Hematopoietic multipotent progenitor cell (in vitro differentiated cells): ENCODE measurements at regions not wholly inside any gene's neighbourhood (a gene's known extent, or its start where the extent isn't known, plus 50 kb on each side); places are given as distances from the start of the nearest gene placed in this dataset.

Source experiments
- DNase-seq, 3 donors: peaks; one replicate each; pipeline ENCODE4 v3.0.0-alpha.2; 2011 to 2015; ENCODE audit warnings: low read depth in 2 of 3, low spot score in 2 of 3

DNA sequence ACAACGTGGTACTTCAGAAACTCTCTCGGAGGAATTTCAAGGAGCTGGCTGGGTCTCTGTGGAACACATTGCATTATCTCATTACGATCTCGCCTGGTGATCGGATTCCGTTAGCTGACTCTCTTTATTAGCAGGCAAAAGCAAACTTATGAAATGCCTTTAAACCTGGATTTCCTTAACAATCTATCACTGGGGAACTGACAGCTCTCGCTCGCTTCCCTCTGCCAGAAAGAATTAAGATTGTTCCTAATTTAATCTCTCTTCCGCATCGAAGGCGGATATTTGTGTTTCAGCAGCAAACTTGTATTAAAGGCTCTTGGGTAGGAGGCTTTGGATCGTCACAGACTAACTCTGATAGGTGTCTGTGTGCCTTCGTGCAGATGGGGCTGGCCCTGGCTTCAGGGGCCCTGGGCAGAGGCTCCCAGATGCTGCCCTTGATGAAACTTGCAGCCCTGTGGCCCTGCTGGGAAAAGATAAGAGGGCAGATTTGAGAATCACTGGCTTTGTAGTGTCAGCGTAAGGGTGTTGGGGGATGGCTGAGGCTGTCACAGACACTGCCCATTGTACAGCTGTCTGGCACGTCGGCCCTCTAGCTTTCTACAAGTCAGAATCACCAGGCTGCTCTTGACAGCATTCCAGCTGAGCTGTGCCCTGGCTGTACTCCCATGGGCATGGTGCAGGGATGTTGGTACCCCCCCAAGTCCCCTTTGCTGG lies 162.2 kb upstream of the NECTIN1 start:
- no peak for DNase-seq

DNA sequence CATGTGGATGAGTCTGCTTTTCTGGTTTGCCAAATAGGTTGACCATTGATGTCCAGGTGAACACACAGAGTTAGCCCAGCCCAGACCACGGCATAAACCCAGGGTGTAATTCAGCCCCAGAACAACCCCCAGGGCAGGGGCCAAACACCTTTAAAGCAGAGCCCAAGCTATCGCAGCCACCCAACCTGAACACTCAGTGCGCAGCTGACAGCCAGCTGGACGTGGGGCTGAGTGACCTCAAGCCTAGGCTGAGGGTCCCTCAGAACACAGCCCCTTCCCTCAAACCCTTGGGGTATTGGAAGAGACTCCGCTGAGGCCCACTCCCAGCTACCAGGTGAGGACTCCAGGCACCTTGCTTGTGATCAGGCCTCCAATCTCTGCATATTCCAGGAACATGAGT lies 161.5 kb upstream of the NECTIN1 start:
- no peak for DNase-seq

DNA sequence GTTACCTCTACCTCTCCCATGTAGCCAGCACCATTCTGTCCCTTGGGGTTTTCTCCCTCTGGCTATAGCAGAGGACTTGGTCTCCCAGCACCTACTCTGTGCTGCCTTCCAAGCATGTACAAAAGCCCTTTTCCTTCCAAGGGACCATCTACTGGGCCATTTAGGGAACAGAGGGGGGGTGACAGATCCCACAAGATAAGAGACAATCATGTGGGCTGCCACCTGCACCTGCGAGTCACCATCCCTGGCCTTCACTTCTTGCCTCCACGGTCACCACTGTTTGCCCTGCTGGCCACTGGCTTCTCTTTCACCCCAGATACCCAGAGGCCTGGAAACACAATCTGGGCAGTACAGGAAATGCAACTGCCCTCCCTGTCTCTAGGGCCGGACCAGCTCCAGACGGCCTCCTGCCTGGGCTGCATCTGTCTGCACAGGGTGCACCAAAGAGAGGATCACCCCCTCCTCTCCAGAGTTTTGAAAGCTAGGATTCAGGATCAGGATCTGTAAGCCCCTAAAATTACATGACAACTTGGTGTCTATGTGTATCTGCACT lies 160.8 kb upstream of the NECTIN1 start:
- no peak for DNase-seq

DNA sequence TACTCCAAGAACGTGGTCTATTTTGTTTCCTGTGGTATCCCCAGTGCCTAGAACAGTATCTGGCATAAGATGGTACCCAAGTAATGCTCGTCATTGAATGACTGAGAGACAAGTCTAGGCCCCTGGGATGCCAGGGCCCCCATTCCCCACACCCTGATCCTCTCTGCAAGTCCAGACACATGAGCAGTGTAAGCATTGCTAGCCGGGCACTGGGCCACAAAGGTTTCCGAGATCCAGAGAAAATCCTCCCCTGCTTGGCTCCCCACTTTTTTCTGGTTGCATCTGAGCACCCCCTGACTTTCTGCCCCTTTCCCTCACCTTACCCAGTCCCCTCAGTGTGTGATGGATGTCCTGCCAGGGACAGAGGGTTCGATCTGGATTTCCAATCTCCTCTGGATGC lies 160.1 kb upstream of the NECTIN1 start:
- no peak for DNase-seq

DNA sequence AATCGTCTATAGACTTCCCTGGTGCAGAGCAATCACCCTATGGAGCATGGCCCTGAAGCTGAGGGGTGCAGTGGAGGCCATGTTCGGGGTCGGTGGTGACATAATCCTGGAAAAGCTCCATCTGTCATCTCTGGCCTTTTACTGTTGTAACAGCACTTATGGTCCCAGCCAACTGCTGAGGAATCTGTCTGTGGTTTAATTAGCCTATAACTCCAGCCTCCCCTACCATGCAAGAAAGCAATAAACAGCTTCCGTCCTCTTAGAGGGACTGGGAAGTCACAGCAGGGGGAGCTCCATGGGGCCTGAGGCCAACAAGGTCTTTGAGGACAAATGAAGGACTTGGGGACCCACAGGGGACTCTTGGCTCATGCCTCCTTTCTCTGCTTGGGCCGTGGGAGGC lies 159.1 kb upstream of the NECTIN1 start:
- DNase-seq, result no peak

DNA sequence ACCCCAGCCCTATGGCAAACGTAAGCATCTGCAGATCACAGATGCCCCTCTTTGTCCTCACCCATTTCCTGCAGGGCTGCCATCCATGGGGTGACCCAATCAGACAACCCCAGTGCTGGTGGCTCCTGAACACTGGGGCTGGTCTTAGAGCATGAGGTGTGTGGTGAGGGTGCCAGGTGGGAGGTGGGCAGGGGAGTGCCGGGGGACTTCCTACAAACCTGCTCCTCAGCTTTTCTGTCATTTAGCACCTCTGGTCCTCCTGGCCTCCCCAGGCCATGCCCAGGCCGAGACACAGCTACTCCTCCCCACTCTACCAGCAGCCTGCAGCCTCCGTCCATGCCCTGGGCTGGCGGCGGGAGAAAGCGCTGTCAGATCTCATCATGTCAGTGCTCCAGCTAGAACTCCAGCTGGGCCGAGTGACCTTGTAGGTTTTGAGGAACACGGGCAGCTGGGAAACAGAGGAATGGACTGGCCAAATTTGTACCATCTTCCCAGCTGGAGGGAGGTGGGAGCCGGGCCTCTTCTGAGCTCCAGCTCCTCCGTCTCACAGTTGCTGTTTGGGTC lies 157.7 kb upstream of the NECTIN1 start:
- DNase-seq, result no peak

DNA sequence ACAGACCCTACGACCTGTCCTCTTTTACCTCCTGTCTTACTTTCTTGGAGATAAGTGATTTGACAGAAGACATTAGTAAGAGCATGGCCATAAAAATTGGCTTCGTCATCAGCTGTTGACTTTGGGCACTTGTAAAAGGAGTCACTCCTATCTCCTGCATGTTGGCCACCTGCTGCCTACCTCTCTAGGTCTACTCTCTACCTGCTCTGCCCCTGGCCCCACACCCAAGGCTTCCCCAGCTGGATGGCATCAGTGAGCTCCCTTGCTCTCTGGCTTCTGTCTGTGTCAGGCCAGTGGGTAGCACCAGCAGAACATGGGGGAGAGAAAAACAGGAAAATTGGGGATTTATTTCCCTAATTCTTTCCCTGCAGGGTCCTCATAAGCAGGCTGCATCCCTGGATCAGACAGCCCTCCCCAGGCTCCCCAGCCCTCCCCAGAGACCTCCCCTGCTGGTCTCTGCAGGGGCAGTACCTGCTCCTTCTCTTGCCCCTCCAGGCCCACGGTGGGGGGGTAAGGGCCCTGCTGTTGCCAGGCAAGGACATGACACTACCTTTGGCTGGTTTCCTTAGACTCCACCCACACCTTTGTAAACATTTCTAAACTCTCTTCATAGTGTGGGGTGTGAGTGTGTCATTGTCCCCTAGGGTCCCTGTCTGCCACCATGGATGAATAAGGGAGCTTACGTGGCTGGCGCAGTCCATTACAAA lies 157.0 kb upstream of the NECTIN1 start:
- DNase-seq, result no peak

DNA sequence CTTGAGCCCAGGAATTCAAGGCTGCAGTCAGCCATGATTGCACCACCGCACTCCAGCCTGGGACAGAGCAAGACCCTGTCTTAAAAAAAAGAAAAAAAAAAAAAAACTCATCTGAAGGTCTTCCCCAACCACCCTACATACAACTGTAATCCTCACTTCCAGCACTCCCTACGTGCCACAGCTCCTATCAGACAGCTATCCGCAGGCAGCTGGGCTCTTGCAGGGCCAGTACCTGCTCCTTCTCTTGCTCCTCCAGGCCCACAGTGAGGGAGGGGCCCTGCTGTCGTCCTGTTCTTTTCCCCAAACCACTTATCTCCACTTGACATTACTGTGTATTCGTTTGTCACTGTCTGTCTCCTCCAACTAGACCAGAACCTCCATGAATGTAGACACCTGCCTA lies 156.1 kb upstream of the NECTIN1 start:
- DNase-seq, result no peak

DNA sequence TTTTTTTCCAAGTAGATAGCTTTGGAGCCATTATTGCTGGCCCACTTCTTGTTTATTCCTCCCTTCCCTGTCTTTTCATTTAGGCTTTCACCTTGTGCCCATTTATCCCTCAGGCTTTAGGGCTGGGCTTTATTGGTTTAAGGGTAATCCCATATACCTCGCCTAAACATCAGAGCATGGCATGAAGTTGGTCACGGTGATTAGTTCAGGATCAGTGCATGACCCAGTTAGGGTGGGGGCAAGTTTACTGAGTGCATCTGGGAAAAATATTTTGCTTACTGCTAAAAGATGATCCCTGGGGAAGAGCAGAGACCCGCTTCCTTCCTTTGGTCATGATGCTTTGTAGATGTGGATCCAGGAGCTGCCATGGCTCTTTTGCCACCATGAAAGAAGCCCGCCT lies 153.3 kb upstream of the NECTIN1 start:
- DNase-seq, result no peak

DNA sequence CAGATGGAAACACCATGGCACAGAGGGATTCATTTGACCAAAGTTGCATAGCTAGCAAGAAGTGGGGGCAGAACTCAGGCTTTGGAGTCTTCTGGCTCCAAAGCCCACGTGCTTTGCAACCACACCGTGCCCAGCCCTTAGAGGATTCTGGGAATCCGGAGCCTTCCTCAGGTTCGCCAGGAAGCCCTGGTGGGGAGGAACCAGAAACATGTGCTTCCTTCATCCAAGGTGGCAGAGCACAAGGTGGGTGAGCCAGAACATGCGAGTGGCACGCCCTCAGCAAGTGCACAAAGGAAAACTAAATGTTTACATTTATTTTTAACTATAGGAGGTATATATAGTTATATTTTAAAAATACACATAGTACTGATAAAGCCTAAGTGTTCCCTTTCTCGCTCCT lies 151.9 kb upstream of the NECTIN1 start:
- DNase-seq, result no peak

DNA sequence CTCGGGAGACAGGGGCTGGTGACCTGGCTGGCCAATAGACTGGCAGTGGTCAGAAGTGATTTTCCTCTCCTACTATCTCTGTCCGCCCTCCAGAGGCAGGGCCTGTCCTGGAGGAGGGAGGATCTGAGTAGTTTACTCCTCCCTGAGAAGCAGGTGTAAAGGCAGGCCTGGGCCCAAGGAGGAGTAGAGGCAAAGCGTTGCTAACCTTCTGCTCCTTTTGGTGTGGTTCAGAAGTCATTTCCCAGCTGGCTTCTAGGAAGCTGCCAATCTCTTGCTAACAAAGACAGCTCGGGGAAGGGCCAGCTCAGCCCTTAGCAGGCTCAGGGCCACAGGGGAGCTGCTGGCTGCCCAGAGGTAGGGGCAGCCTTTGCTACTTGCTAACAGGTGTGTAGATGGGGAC lies 151.1 kb upstream of the NECTIN1 start:
- DNase-seq, result no peak

DNA sequence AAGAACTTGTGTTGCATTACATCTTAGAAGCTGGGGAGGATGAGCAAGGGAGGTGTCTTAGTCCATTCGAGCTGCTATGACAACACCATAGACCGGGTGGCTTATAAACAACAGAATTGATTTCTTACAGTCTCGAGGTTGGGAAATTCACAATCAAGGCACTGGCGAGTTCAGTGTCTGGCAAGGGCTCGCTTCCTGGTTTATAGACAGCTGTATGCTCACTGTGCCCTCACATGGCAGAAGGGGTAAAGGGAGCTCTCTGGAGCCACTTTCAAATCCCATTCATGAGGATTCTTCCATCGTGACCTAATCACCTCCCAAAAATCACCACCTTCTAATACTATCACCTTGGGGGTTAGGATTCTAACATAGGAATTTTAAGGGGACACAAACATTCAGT lies 150.0 kb upstream of the NECTIN1 start:
- no peak for DNase-seq

DNA sequence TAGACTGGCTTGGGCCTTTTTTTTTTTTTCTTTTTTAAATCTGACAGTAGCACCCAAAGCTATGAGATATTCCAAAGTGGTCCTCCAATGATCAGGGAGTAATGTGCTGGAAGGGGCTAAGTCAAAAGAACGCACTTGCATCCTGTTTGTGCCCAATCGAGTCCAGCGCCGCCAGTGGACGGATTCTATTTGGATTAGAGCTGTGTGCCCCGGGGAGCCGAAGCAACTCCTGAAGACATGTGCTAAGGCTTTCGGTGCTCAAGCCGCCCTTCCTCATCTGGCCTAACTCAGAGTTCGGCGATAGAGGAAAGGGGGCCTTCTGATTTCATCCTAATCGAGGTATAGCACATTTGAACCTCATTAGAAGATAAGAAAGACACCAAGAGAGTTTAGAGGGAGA lies 147.8 kb upstream of the NECTIN1 start:
- DNase-seq, result no peak

DNA sequence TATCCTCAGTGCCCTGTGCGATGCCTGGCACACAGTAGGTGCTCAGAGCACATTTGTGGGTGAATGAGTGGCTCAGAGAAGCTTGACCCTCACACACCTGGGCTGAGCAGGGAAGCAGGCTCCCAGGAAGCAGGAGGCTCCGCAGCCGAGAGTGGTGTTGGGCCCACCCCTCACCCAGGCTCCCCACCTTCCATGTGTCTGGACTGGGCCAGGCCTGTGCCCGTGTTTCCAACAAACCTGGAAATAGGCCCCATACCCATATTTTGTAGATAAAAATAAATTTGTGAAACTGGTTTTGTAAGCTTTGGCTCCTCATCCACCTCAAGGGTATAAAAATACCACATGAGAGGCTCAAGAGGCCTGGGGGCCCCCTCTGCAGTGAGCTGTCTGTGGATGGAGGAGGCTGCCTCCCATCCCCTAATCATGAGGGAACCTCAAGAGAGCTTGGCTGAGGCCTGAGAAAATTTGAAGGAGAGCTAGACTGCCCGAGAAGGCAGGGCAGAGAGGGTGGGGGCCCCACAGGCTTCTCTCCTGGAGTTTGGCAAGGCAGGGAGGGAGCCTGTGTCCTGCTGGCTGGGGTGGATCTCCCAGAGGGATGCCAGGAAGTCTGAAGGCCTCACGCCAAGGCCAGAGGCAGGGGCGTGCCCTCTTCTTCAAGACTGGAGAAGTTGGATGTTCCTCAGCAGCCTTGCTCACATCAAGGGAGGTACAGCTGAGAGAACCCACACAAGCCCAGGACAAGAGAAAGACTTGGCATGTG lies 147.0 kb upstream of the NECTIN1 start:
- DNase-seq, result no peak

DNA sequence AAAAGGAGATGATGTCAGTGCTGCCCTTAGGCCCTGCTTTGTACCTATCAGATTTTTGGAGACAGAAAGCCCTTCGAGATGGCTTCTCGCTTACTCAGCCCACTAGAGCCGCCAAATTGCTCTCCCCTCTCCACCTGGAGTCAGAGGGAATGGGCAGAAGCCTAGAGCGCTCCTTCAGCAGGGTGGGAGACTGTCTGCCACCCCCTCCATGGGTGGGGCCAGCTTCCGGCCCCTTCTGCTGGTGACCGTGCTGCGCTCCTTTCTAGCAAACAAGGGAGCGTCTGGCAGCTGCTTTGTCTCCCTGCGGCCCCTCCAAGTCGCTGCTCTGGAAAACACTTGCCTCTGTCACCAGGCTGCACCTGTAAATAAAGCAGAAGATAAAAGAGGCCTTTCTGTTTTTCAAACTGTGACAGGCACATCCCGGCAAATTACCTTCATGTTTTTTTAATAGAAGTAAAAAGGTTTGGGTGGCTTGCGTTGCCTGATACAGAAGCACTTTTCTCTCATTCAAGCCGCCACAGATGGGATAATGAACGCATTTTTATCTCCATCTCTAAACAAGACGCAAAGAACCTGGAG lies 145.7 kb upstream of the NECTIN1 start:
- no peak for DNase-seq

DNA sequence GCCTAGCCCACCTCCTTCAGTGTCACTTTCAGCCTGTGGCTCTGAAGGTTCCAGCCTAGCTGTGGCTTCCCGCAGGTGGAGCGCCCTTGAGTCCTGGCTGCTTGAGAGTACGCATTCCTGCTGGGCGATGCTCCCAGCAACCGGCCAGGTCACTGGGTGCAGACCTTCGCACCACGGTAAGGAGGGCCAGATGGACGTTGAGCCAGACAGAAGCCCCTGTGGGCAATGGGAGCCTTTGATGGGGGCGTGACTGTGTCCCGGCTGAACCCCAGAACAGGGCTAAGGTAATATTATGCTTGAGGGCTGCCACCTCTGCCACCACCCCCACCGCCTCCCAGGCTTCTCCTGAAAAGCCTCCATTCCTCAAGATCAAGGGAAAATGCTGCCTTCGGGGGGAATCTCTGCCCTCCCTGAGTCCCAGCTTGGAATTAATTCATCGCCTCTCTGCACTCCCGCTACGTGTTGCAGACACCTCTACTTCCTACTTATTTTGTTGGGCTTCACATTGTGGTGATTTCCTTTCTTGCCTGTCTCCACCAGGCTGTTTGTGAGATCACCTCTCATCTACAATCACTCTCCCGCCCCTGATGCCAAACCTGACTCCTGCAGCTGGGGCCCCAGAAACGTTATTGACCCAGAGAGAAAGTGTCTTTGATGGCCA lies 144.9 kb upstream of the NECTIN1 start:
- no peak for DNase-seq

DNA sequence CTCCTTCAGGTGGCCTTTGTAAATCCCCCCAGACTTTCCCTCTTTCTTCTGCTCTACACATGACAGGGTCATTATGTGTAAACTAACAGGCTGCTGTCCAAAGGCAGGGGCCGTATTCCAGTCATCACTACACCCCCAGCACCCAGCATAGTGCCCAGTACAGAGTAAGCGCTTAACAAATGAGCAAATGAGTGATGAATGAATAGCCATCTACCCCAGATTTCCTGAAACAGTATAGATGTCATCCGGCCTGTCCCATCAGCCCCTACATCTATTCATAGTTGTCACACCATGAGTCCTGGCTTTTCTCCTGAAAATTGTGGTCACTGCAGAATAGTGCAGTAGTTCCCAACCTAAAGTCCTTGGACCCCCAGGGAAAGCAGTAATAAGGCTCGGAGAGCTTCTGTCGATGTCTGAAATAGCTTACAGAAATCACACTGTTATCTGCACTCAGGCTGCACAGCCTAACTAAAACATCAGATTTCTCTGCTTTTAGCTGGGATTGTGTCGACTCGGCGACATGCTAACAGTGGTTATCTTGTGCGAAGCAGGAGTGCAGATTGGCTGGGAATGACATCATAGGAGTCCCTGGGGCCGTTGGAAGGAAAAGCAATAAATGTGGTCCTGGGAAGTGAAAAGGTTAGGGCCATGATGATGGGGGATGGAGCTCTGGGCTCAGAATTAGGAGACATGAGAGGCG lies 143.8 kb upstream of the NECTIN1 start:
- no peak for DNase-seq

DNA sequence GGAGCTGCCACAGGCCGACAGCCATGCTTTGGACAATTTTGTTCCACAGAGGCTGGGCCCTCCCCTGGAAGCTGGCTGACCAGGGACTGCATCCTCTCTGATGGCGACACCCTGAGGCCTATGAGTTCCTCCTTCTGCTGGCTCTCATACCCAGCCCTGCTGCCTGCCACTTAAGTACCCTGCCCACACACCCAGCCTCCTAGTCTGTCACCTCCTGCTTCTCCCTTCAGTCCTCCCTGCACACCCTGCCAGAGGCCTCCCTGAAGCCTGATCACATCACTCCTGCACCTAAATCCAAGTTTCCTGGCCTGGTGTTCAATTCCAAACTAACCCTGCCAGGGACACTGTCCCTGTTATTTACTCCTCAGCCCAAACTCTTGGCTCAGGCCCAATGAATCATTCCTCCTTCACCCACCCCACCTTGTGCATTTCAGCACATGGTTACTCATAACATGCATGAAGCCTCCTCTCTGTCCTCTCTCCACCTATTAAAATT lies 136.7 kb upstream of the NECTIN1 start:
- no peak for DNase-seq

DNA sequence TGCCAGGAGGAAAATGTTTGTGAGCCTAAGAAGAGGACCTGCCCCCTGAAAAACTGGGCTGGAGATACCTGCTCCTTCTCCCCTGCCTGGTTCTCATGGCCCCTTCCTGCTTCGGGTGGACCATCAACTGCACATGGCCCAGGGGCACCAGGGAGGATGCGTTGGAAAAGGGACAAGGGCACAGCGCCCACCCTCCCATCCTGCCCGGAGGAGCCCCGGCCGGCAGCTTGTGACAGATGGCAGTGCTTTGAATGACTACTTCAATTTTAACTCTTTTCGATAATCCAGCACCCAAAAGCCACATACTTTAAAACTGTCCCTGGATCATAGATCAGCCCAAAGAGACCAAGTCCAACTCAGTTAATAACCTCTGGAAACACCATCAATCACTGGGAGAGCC lies 135.8 kb upstream of the NECTIN1 start:
- no peak for DNase-seq
